ENCODE measurements at regions not wholly inside any gene's neighbourhood (a gene's known extent, or its start where the extent isn't known, plus 50 kb on each side); places are given as distances from the start of the nearest gene placed in this dataset.

DNA sequence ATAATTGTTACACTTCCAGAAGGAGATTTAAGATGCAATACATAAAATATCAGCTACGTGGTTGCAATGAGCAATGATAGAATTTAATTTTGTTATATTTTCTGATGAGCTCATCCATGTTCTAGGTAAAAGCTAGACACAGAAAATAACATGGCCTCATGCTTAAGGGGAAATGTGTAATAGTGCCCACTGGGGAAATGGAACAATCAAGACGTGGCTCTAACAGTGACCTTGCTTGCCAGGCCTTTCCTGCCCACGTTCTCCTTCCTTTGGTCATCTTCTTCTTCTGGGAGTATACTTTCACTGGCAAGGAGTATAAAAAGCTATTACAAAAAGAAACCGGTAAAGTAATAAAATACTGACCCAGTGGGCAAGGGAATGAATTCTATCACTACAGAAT lies 116.2 kb upstream of the TMEM161B start:
- Histone ChIP-seq H2BK120ac (ENCODE audit: low read depth, low read length) (no peak overlapping the region), H4K5ac (ENCODE audit: low read depth, low read length) (no peak overlapping the region), H3K9me3 (ENCODE audit: control insufficient read depth, insufficient read depth, low read length) (no peaks in the 10 kb centered on the region), H3K36me3 (ENCODE audit: control insufficient read depth, insufficient read depth, low read length) (no peaks in the 10 kb centered on the region), H3K56ac (ENCODE audit: extremely low read depth, insufficient read depth, low read length) (no peak overlapping the region), H3K27me3 (ENCODE audit: control insufficient read depth, insufficient read depth, low read length) (no peaks in the 10 kb centered on the region), H3K4me1 (ENCODE audit: control insufficient read depth, insufficient read depth, low read length) (no peaks in the 10 kb centered on the region), H2AK9ac (replicated peaks; ENCODE audit: low read depth, low read length, poor library complexity) (no peak overlapping the region), H3K9me1 (ENCODE audit: insufficient read depth, low read length) (no peaks in the 10 kb centered on the region), H4K91ac (ENCODE audit: insufficient read depth, low read depth, low read length) (no peak overlapping the region), H3K27ac (ENCODE audit: insufficient read depth, low read length) (no peak overlapping the region), H2AFZ (replicated peaks; ENCODE audit: low read length, poor library complexity) (no peak overlapping the region), H3K14ac (replicated peaks; ENCODE audit: low read depth, low read length) (no peak overlapping the region), H2BK5ac (ENCODE audit: low read depth, low read length, poor library complexity, severe bottlenecking) (no peak overlapping the region), H2BK20ac (ENCODE audit: low read depth, low read length) (no peak overlapping the region), H4K8ac (ENCODE audit: low read depth in 2 of 2, low read length in 2 of 2) (no peak overlapping the region), H3K79me1 (ENCODE audit: low read depth in 1 of 2, low read length in 2 of 2) (no peaks in the 10 kb centered on the region), H3K4me2 (ENCODE audit: low read depth, low read length) (no peak overlapping the region), H3K23ac (ENCODE audit: low read depth, low read length) (no peak overlapping the region), H2BK15ac (ENCODE audit: low read depth, low read length) (no peak overlapping the region), H3K4me3 (ENCODE audit: insufficient read depth, low read depth, low read length) (no peak overlapping the region), H3K4ac (ENCODE audit: low read depth, low read length) (no peak overlapping the region), H3K9ac (ENCODE audit: low read depth, low read length) (no peak overlapping the region), H2AK5ac (ENCODE audit: low read depth, low read length) (no peak overlapping the region), H4K20me1 (ENCODE audit: insufficient read depth, low read length) (no peaks in the 10 kb centered on the region), H3K18ac (ENCODE audit: low read depth, low read length) (no peak overlapping the region)
- intact Hi-C loops (cut with micrococcal nuclease) (no loop called here), dilution Hi-C loops (cut with HindIII; ENCODE audit: low sequenced_read_pairs, unreplicated experiment) (no loop called here), in situ Hi-C loops (cut with MboI; ENCODE audit: low sequenced_read_pairs) (no loop called here)
- ChIA-PET CTCF (no interaction called here), POLR2A (ENCODE audit: unreplicated experiment) (no interaction called here)
- BruUV-seq (replicated peaks): no TSS peak
- ATAC-seq (ENCODE audit: low read depth): no peak
- TF ChIP-seq NFE2L2 (IDR thresholded peaks at IDR 0.05; ENCODE audit: low read depth, low read length): no peak
- TF ChIP-seq MXI1 (IDR thresholded peaks at IDR 0.05; ENCODE audit: borderline replicate concordance, low read depth, low read length): no peak
- TF ChIP-seq MAFK (IDR thresholded peaks at IDR 0.05; ENCODE audit: low read depth, low read length): no peak
- no peak for TF ChIP-seq ELK1 (IDR thresholded peaks at IDR 0.05; ENCODE audit: borderline replicate concordance, low read depth, low read length)
- TF ChIP-seq RAD21 (IDR thresholded peaks at IDR 0.05; ENCODE audit: low read length): no peak
- no peak for TF ChIP-seq RCOR1 (IDR thresholded peaks at IDR 0.05; ENCODE audit: insufficient replicate concordance, low read length)
- no peak for TF ChIP-seq FOS (IDR thresholded peaks at IDR 0.05; ENCODE audit: low read depth, low read length)
- no peak for TF ChIP-seq POLR2A (IDR thresholded peaks at IDR 0.05; ENCODE audit: low read depth, low read length)
- TF ChIP-seq MAZ (IDR thresholded peaks at IDR 0.05; ENCODE audit: borderline replicate concordance, low read depth, low read length): no peak
- no peak for TF ChIP-seq BHLHE40 (IDR thresholded peaks at IDR 0.05; ENCODE audit: low read depth, low read length)
- no peak for TF ChIP-seq RFX5 (IDR thresholded peaks at IDR 0.05; ENCODE audit: low read depth, low read length)
- no peak for TF ChIP-seq CHD1 (IDR thresholded peaks at IDR 0.05; ENCODE audit: low read depth, low read length)
- no peak for TF ChIP-seq CEBPB (IDR thresholded peaks at IDR 0.05; ENCODE audit: low read depth, low read length)
- TF ChIP-seq SMC3 (IDR thresholded peaks at IDR 0.05; ENCODE audit: low read depth, low read length): no peak
- TF ChIP-seq, protein P1, sequence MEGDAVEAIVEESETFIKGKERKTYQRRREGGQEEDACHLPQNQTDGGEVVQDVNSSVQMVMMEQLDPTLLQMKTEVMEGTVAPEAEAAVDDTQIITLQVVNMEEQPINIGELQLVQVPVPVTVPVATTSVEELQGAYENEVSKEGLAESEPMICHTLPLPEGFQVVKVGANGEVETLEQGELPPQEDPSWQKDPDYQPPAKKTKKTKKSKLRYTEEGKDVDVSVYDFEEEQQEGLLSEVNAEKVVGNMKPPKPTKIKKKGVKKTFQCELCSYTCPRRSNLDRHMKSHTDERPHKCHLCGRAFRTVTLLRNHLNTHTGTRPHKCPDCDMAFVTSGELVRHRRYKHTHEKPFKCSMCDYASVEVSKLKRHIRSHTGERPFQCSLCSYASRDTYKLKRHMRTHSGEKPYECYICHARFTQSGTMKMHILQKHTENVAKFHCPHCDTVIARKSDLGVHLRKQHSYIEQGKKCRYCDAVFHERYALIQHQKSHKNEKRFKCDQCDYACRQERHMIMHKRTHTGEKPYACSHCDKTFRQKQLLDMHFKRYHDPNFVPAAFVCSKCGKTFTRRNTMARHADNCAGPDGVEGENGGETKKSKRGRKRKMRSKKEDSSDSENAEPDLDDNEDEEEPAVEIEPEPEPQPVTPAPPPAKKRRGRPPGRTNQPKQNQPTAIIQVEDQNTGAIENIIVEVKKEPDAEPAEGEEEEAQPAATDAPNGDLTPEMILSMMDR (conservative IDR thresholded peaks at IDR 0.05; ENCODE audit: low read depth, low read length): no peak
- TF ChIP-seq, protein P2, sequence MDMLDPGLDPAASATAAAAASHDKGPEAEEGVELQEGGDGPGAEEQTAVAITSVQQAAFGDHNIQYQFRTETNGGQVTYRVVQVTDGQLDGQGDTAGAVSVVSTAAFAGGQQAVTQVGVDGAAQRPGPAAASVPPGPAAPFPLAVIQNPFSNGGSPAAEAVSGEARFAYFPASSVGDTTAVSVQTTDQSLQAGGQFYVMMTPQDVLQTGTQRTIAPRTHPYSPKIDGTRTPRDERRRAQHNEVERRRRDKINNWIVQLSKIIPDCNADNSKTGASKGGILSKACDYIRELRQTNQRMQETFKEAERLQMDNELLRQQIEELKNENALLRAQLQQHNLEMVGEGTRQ (IDR thresholded peaks at IDR 0.05; ENCODE audit: low read depth, low read length): no peak
- DNase-seq: no peak
- no CpG with 5 or more reads among the region's 4 CpGs for WGBS, 2 experiments (ENCODE audit: extremely low coverage in 2 of 2, insufficient read length in 1 of 2)

All from IMR-90 (cell line).